ENCODE measurements at regions not wholly inside any gene's neighbourhood (a gene's known extent, or its start where the extent isn't known, plus 50 kb on each side); places are given as distances from the start of the nearest gene placed in this dataset.
A peak's percentile ranks its signal among the peaks of the same experiment; 100 is the strongest.

- no peak overlapping the region for H3K27ac ChIP-seq
Observed at GRCh38 chr9:108224716-108225115, 631.1 kb downstream of the ACTL7B start.

DNA sequence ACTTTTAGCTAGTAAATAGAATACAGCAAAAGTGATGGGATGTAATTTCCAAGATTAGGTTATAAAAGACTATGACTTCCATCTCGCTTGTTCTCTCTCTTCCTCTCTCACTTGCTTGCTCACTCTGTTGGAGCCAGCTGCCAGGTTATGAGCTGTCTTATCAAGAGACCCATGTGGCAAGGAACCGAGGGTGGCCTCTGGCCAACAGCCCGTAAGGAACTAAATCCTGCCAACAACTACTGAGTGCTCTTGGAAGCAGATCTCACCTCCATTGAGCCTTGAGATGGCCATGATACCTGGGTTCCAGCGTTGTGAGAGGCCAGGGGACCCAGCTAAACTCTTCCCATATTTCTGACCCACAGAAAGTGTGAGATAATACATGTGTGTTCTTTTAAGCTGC is 636.1 kb downstream of the ACTL7B start:
- Histone ChIP-seq H3K27me3 (no peaks in the 10 kb centered on the region), H3K9me3 (no peaks in the 10 kb centered on the region), H3K36me3 (no peaks in the 10 kb centered on the region), H3K4me1 (no peaks in the 10 kb centered on the region), H3K4me3 (no peak overlapping the region), H3K27ac (no peak overlapping the region)
- WGBS, 2 donors (ENCODE audit: low coverage in 1 of 2) = 52 to 80% methylated on average over 2 to 4 of the region's 4 CpGs
- in situ Hi-C loops (cut with MboI; ENCODE audit: low pct_ligation_motif_present in 1 of 4, low pct_unique_long_range_greater_than_20kb in 1 of 4, low sequenced_read_pairs in 3 of 4) = no loop called here
- intact Hi-C loops (cut with DNase I; ENCODE audit: low total_unique reads) = no loop called here
- DNase-seq = no peak
- TF ChIP-seq POLR2A (IDR thresholded peaks at IDR 0.05) = no peak
- TF ChIP-seq EP300 (IDR thresholded peaks at IDR 0.05; ENCODE audit: low read depth) = no peak
- TF ChIP-seq POLR2AphosphoS5 (IDR thresholded peaks at IDR 0.05) = no peak
- TF ChIP-seq, protein P1, sequence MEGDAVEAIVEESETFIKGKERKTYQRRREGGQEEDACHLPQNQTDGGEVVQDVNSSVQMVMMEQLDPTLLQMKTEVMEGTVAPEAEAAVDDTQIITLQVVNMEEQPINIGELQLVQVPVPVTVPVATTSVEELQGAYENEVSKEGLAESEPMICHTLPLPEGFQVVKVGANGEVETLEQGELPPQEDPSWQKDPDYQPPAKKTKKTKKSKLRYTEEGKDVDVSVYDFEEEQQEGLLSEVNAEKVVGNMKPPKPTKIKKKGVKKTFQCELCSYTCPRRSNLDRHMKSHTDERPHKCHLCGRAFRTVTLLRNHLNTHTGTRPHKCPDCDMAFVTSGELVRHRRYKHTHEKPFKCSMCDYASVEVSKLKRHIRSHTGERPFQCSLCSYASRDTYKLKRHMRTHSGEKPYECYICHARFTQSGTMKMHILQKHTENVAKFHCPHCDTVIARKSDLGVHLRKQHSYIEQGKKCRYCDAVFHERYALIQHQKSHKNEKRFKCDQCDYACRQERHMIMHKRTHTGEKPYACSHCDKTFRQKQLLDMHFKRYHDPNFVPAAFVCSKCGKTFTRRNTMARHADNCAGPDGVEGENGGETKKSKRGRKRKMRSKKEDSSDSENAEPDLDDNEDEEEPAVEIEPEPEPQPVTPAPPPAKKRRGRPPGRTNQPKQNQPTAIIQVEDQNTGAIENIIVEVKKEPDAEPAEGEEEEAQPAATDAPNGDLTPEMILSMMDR (IDR thresholded peaks at IDR 0.05) = no peak

More at GRCh38 chr9:108224716-108225115, 631.1 kb downstream of the ACTL7B start:
- DNase-seq = no peak
- H3K4me3 ChIP-seq = no peak overlapping the region
- H3K36me3 ChIP-seq = no peaks in the 10 kb centered on the region
- TF ChIP-seq POLR2A (IDR thresholded peaks at IDR 0.05) = no peak
- TF ChIP-seq POLR2AphosphoS5 (IDR thresholded peaks at IDR 0.05) = no peak
- TF ChIP-seq EP300 (IDR thresholded peaks at IDR 0.05; ENCODE audit: low read depth) = no peak
- TF ChIP-seq, protein P1 (IDR thresholded peaks at IDR 0.05) = no peak
- intact Hi-C loops (cut with DNase I; ENCODE audit: low total_unique reads) = no loop called here
- H3K4me1 ChIP-seq = no peaks in the 10 kb centered on the region
- 71 to 100% methylated on average over 1 to 3 of the region's 3 CpGs for WGBS, 2 donors (ENCODE audit: low coverage in 1 of 2)
- no peaks in the 10 kb centered on the region for H3K27me3 ChIP-seq
- H3K9me3 ChIP-seq = peaks cover 0 to 6% of the 10 kb centered on the region in 2 donors
- in situ Hi-C loops (cut with MboI; ENCODE audit: low pct_ligation_motif_present in 1 of 4, low pct_unique_long_range_greater_than_20kb in 1 of 4, low sequenced_read_pairs in 3 of 4) = no loop called here

- H3K27ac ChIP-seq = no peak overlapping the region
- H3K36me3 ChIP-seq = no peaks in the 10 kb centered on the region
- no peaks in the 10 kb centered on the region for H3K27me3 ChIP-seq
- no peaks in the 10 kb centered on the region for H3K9me3 ChIP-seq
- H3K4me1 ChIP-seq = peaks cover 0 to 6% (median under 1%) of the 10 kb centered on the region in 4 donors
- no peak overlapping the region for H3K4me3 ChIP-seq
- intact Hi-C loops (cut with DNase I; ENCODE audit: low total_unique reads) (no loop called here), in situ Hi-C loops (cut with MboI; ENCODE audit: low pct_ligation_motif_present in 1 of 4, low pct_unique_long_range_greater_than_20kb in 1 of 4, low sequenced_read_pairs in 3 of 4) (no loop called here)
- TF ChIP-seq POLR2AphosphoS5 (IDR thresholded peaks at IDR 0.05) (no peak), POLR2A (IDR thresholded peaks at IDR 0.05) (no peak), EP300 (IDR thresholded peaks at IDR 0.05; ENCODE audit: low read depth) (no peak)
- TF ChIP-seq, protein P1 (IDR thresholded peaks at IDR 0.05) = no peak
- WGBS, 2 donors (ENCODE audit: low coverage in 1 of 2) = 74 to 79% methylated on average over 8 to 12 of the region's 12 CpGs
- no peak for DNase-seq
Observed at GRCh38 chr9:108217431-108218349, 638.1 kb downstream of the ACTL7B start.

- DNase-seq = no peak
- no peaks in the 10 kb centered on the region for H3K36me3 ChIP-seq
- TF ChIP-seq POLR2A (IDR thresholded peaks at IDR 0.05) (no peak), EP300 (IDR thresholded peaks at IDR 0.05; ENCODE audit: low read depth) (no peak), POLR2AphosphoS5 (IDR thresholded peaks at IDR 0.05) (no peak)
- TF ChIP-seq, protein P1 (IDR thresholded peaks at IDR 0.05) = no peak
- H3K4me1 ChIP-seq = peaks cover 0 to 28% (median 12%) of the 10 kb centered on the region in 4 donors
- H3K27ac ChIP-seq = no peak overlapping the region
- H3K27me3 ChIP-seq = no peaks in the 10 kb centered on the region
- H3K4me3 ChIP-seq = peak overlapping the region in 1 of 4 donors; percentile 8
- H3K9me3 ChIP-seq = no peaks in the 10 kb centered on the region
- intact Hi-C loops (cut with DNase I; ENCODE audit: low total_unique reads) = no loop called here
- in situ Hi-C loops (cut with MboI; ENCODE audit: low pct_ligation_motif_present in 1 of 4, low pct_unique_long_range_greater_than_20kb in 1 of 4, low sequenced_read_pairs in 3 of 4) = no loop called here
- 66 to 67% methylated on average over 1 to 2 of the region's 2 CpGs for WGBS, 2 donors (ENCODE audit: low coverage in 1 of 2)
Observed at GRCh38 chr9:108213511-108213910, 642.3 kb downstream of the ACTL7B start.

Data from transverse colon (tissue), 4 donors.